ENCODE measurements at regions not wholly inside any gene's neighbourhood (a gene's known extent, or its start where the extent isn't known, plus 50 kb on each side); places are given as distances from the start of the nearest gene placed in this dataset.

DNA sequence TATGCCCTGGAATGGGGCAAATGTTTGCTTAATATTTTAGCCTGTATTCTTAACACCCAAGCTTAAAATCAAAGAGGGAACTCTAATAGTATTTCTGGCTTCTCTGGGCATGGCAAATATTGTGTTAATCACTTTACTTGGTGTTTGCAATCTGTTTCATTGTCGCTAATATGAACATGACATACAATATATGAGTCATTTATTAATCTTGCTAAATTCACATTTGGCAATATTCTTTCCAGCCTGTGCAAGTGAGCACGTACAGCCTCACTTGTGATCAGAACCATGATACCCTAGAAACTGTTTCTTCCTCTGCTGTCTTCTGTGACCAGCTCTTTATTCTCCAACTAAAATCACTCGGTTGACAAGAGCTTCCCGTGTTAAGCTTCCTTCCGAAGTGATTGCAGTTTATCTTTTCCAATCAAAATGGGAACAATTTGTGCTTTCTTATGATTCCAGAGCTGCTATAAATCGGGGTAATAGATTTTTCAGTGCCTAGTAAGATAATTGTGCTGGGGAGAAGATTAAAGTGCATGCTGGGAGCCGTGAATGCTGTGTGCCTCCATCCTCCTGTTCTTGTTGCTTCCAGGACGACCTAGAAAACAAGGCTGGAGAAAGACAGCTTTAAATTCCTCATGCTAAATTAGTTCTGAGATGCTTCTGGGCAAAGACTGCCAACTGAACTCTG lies 153.0 kb upstream of the TMTC4 start:
- Histone ChIP-seq H3K4me2 (ENCODE audit: low read depth, low read length, poor library complexity, severe bottlenecking) (no peak overlapping the region), H2AFZ (ENCODE audit: low read length) (no peak overlapping the region), H3K9me2 (replicated peaks; ENCODE audit: insufficient read depth, low read length) (no peaks in the 10 kb centered on the region), H3K79me2 (ENCODE audit: low read length) (no peaks in the 10 kb centered on the region), H3K9me3 (ENCODE audit: low read length) (no peaks in the 10 kb centered on the region), H3K27ac (ENCODE audit: low read length) (no peak overlapping the region), H4K20me1 (ENCODE audit: insufficient read depth, low read depth, low read length) (no peaks in the 10 kb centered on the region), H3K4me3 (ENCODE audit: low read length) (no peak overlapping the region), H3K4me1 (ENCODE audit: low read length) (no peaks in the 10 kb centered on the region), H3K9ac (ENCODE audit: low read length) (no peak overlapping the region), H3K27me3 (ENCODE audit: low read length) (no peaks in the 10 kb centered on the region), H3K36me3 (ENCODE audit: insufficient read depth, low read length) (no peaks in the 10 kb centered on the region)
- DNase-seq = no peak

DNA sequence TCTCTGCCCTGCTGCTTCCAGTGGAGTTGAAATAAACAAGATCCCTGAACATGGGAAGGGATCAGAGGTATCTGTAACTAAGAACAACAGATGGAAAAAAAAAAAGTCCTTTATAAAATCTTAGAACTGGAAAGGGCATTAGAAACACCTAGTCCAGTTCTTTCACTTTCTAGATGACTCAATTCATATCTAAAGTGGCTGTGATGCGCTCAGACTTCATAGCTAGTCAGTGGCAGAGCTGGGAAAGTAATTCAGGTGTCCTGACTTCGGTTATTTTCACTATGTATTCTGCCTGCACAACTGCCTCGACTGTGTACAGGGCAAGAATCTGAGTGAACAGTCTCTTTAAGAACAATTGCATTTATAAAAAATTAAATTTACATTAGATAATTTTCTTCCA lies 151.8 kb upstream of the TMTC4 start:
- Histone ChIP-seq H3K9me2 (replicated peaks; ENCODE audit: insufficient read depth, low read length) (no peaks in the 10 kb centered on the region), H3K4me2 (ENCODE audit: low read depth, low read length, poor library complexity, severe bottlenecking) (no peak overlapping the region), H3K79me2 (ENCODE audit: low read length) (no peaks in the 10 kb centered on the region), H3K9ac (ENCODE audit: low read length) (no peak overlapping the region), H2AFZ (ENCODE audit: low read length) (no peak overlapping the region), H3K27ac (ENCODE audit: low read length) (no peak overlapping the region), H3K27me3 (ENCODE audit: low read length) (no peaks in the 10 kb centered on the region), H3K4me3 (ENCODE audit: low read length) (no peak overlapping the region), H3K36me3 (ENCODE audit: insufficient read depth, low read length) (no peaks in the 10 kb centered on the region), H3K9me3 (ENCODE audit: low read length) (no peaks in the 10 kb centered on the region), H3K4me1 (ENCODE audit: low read length) (no peaks in the 10 kb centered on the region), H4K20me1 (ENCODE audit: insufficient read depth, low read depth, low read length) (no peaks in the 10 kb centered on the region)
- DNase-seq = no peak

GRCh38 chr13:100825557-100825956 lies 151.0 kb upstream of the TMTC4 start:
- DNase-seq = no peak

DNA sequence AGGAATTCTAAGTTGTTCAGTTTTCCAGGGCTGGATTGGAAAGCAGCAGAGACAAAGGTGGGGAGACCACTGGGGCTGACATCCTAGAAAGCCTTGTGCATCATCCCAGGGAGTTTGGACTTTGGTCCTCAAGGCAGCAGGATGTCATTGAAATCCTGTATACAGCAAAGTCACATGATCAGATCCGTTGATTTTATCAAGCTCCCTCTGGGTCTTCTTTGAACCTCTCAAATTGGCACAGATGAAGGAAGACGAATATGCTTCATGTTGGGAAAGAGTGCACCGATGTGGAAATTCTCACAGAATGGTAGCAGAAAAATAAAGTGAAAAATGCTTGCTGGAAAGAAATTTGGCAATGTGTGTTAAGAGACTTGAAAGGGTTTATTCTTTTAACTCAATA lies 149.8 kb upstream of the TMTC4 start:
- no peak overlapping the region for H3K27ac ChIP-seq (ENCODE audit: low read length)
- no peaks in the 10 kb centered on the region for H3K79me2 ChIP-seq (ENCODE audit: low read length)
- H4K20me1 ChIP-seq (ENCODE audit: insufficient read depth, low read depth, low read length) = no peaks in the 10 kb centered on the region
- no peak overlapping the region for H3K9ac ChIP-seq (ENCODE audit: low read length)
- H3K4me1 ChIP-seq (ENCODE audit: low read length) = no peaks in the 10 kb centered on the region
- H3K4me2 ChIP-seq (ENCODE audit: low read depth, low read length, poor library complexity, severe bottlenecking) = no peak overlapping the region
- H3K36me3 ChIP-seq (ENCODE audit: insufficient read depth, low read length) = no peaks in the 10 kb centered on the region
- DNase-seq = no peak
- no peaks in the 10 kb centered on the region for H3K9me3 ChIP-seq (ENCODE audit: low read length)
- H2AFZ ChIP-seq (ENCODE audit: low read length) = no peak overlapping the region
- no peaks in the 10 kb centered on the region for H3K27me3 ChIP-seq (ENCODE audit: low read length)
- no peaks in the 10 kb centered on the region for H3K9me2 ChIP-seq (replicated peaks; ENCODE audit: insufficient read depth, low read length)
- no peak overlapping the region for H3K4me3 ChIP-seq (ENCODE audit: low read length)

More at GRCh38 chr13:100825557-100825956, 151.0 kb upstream of the TMTC4 start:
- H3K9me2 ChIP-seq (replicated peaks; ENCODE audit: insufficient read depth, low read length) = no peaks in the 10 kb centered on the region
- no peaks in the 10 kb centered on the region for H3K36me3 ChIP-seq (ENCODE audit: insufficient read depth, low read length)
- H3K9ac ChIP-seq (ENCODE audit: low read length) = no peak overlapping the region
- H3K27me3 ChIP-seq (ENCODE audit: low read length) = no peaks in the 10 kb centered on the region
- H3K79me2 ChIP-seq (ENCODE audit: low read length) = no peaks in the 10 kb centered on the region
- H3K27ac ChIP-seq (ENCODE audit: low read length) = no peak overlapping the region
- no peaks in the 10 kb centered on the region for H4K20me1 ChIP-seq (ENCODE audit: insufficient read depth, low read depth, low read length)
- H3K4me1 ChIP-seq (ENCODE audit: low read length) = no peaks in the 10 kb centered on the region
- no peak overlapping the region for H3K4me3 ChIP-seq (ENCODE audit: low read length)
- H3K9me3 ChIP-seq (ENCODE audit: low read length) = no peaks in the 10 kb centered on the region
- H3K4me2 ChIP-seq (ENCODE audit: low read depth, low read length, poor library complexity, severe bottlenecking) = no peak overlapping the region
- H2AFZ ChIP-seq (ENCODE audit: low read length) = no peak overlapping the region

DNA sequence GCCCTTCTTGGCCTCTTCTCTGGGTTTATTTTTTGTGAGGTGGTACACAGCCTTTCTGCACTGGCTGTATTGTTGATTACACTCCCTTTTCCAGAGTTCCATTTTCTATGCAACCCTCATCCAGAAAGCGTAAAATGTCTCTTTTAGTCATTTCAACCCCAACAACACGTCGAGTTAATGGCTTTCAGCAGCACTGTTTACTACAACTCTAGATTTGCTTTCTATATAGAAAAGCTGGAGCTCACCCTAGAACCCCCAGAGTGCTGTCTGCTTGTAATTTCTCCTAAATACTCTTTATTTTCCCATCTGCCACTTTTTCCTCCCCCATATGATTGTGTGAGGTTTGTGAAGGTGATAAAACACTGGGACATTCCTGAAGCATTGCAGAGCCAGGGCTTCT lies 148.9 kb upstream of the TMTC4 start:
- Histone ChIP-seq H3K27ac (ENCODE audit: low read length) (no peak overlapping the region), H4K20me1 (ENCODE audit: insufficient read depth, low read depth, low read length) (no peaks in the 10 kb centered on the region)

GRCh38 chr13:100822871-100823443 lies 148.4 kb upstream of the TMTC4 start:
- Histone ChIP-seq H3K4me1 (ENCODE audit: low read length) (no peaks in the 10 kb centered on the region), H3K9me3 (ENCODE audit: low read length) (no peaks in the 10 kb centered on the region), H3K27me3 (ENCODE audit: low read length) (no peaks in the 10 kb centered on the region), H4K20me1 (ENCODE audit: insufficient read depth, low read depth, low read length) (no peaks in the 10 kb centered on the region), H3K9ac (ENCODE audit: low read length) (no peak overlapping the region), H3K27ac (ENCODE audit: low read length) (no peak overlapping the region), H3K79me2 (ENCODE audit: low read length) (no peaks in the 10 kb centered on the region), H3K4me2 (ENCODE audit: low read depth, low read length, poor library complexity, severe bottlenecking) (no peak overlapping the region), H3K9me2 (replicated peaks; ENCODE audit: insufficient read depth, low read length) (no peaks in the 10 kb centered on the region), H2AFZ (ENCODE audit: low read length) (no peak overlapping the region), H3K4me3 (ENCODE audit: low read length) (no peak overlapping the region), H3K36me3 (ENCODE audit: insufficient read depth, low read length) (no peaks in the 10 kb centered on the region)
- DNase-seq = no peak

More for the DNA sequence above, 148.9 kb upstream of the TMTC4 start:
- Histone ChIP-seq H3K4me1 (ENCODE audit: low read length) (no peaks in the 10 kb centered on the region), H3K4me2 (ENCODE audit: low read depth, low read length, poor library complexity, severe bottlenecking) (no peak overlapping the region), H3K27me3 (ENCODE audit: low read length) (no peaks in the 10 kb centered on the region), H3K9me3 (ENCODE audit: low read length) (no peaks in the 10 kb centered on the region), H3K36me3 (ENCODE audit: insufficient read depth, low read length) (no peaks in the 10 kb centered on the region), H3K9ac (ENCODE audit: low read length) (no peak overlapping the region), H3K9me2 (replicated peaks; ENCODE audit: insufficient read depth, low read length) (no peaks in the 10 kb centered on the region), H3K4me3 (ENCODE audit: low read length) (no peak overlapping the region), H2AFZ (ENCODE audit: low read length) (no peak overlapping the region), H3K79me2 (ENCODE audit: low read length) (no peaks in the 10 kb centered on the region)
- no peak for DNase-seq

- Histone ChIP-seq H3K4me3 (ENCODE audit: low read length) (no peak overlapping the region), H2AFZ (ENCODE audit: low read length) (no peak overlapping the region), H3K27ac (ENCODE audit: low read length) (no peak overlapping the region), H3K9me3 (ENCODE audit: low read length) (no peaks in the 10 kb centered on the region), H4K20me1 (ENCODE audit: insufficient read depth, low read depth, low read length) (no peaks in the 10 kb centered on the region), H3K27me3 (ENCODE audit: low read length) (no peaks in the 10 kb centered on the region), H3K4me2 (ENCODE audit: low read depth, low read length, poor library complexity, severe bottlenecking) (no peak overlapping the region), H3K79me2 (ENCODE audit: low read length) (no peaks in the 10 kb centered on the region), H3K9ac (ENCODE audit: low read length) (no peak overlapping the region), H3K36me3 (ENCODE audit: insufficient read depth, low read length) (no peaks in the 10 kb centered on the region), H3K4me1 (ENCODE audit: low read length) (no peaks in the 10 kb centered on the region), H3K9me2 (replicated peaks; ENCODE audit: insufficient read depth, low read length) (no peaks in the 10 kb centered on the region)
- no peak for DNase-seq
These were observed 144.1 kb upstream of the TMTC4 start for GRCh38 chr13:100818711-100819110.

GRCh38 chr13:100817928-100818327 lies 143.3 kb upstream of the TMTC4 start:
- H4K20me1 ChIP-seq (ENCODE audit: insufficient read depth, low read depth, low read length) = no peaks in the 10 kb centered on the region
- H3K27me3 ChIP-seq (ENCODE audit: low read length) = no peaks in the 10 kb centered on the region
- H3K79me2 ChIP-seq (ENCODE audit: low read length) = no peaks in the 10 kb centered on the region
- no peaks in the 10 kb centered on the region for H3K9me3 ChIP-seq (ENCODE audit: low read length)
- H3K9me2 ChIP-seq (replicated peaks; ENCODE audit: insufficient read depth, low read length) = no peaks in the 10 kb centered on the region
- H3K27ac ChIP-seq (ENCODE audit: low read length) = no peak overlapping the region
- no peak overlapping the region for H3K4me2 ChIP-seq (ENCODE audit: low read depth, low read length, poor library complexity, severe bottlenecking)
- no peak overlapping the region for H3K4me3 ChIP-seq (ENCODE audit: low read length)
- H2AFZ ChIP-seq (ENCODE audit: low read length) = no peak overlapping the region
- no peaks in the 10 kb centered on the region for H3K4me1 ChIP-seq (ENCODE audit: low read length)
- H3K9ac ChIP-seq (ENCODE audit: low read length) = no peak overlapping the region
- no peak for DNase-seq
- no peaks in the 10 kb centered on the region for H3K36me3 ChIP-seq (ENCODE audit: insufficient read depth, low read length)

Data from Karpas-422 (cell line).